Esophagus squamous epithelium (tissue), 4 donors: ENCODE measurements at regions not wholly inside any gene's neighbourhood (a gene's known extent, or its start where the extent isn't known, plus 50 kb on each side); places are given as distances from the start of the nearest gene placed in this dataset.

Experiments used
- CTCF ChIP-seq, 6 experiments: fragments of 450-650 bp in 4 of 6; fragments of 200-600 bp in 2 of 6; sonication (generic) in 2 of 6; IDR thresholded peaks; one replicate each; pipeline ENCODE4 v1.5.1; 2016 to 2019; ENCODE audit warnings: antibody characterized with exemption in 6 of 6, mild to moderate bottlenecking in 4 of 6, moderate library complexity in 4 of 6
- POLR2A ChIP-seq, 4 donors: fragments of 450-650 bp; IDR thresholded peaks; one replicate each; pipeline ENCODE4 v1.6.1; 2017; ENCODE audit warnings: antibody characterized with exemption in 4 of 4, mild to moderate bottlenecking in 4 of 4, moderate library complexity in 3 of 4

- no peak for TF ChIP-seq CTCF (IDR thresholded peaks at IDR 0.05)
- no peak for TF ChIP-seq POLR2A (IDR thresholded peaks at IDR 0.05)
These were observed 282.8 kb downstream of the PPP1R2C start for GRCh38 chrX:42495139-42495538.
